ENCODE measurements at regions not wholly inside any gene's neighbourhood (a gene's known extent, or its start where the extent isn't known, plus 50 kb on each side); places are given as distances from the start of the nearest gene placed in this dataset.

DNA sequence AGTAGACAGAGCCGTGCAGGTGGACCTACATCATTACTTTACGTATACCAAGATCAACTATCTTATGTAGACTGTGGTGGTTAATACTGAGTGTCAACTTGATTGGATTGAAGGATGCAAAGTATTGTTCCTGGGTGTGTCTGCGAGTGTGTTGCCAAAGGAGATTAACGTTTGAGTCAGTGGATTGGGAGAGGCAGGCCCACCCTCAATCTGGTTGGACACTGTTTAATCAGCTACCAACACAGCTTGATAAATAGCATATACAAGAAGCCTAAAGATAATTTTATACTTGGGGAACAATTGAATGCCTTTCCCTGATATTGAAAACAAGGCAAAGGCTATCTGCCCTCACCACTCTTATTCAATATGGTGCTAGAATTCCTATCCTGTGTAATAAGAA, 604.2 kb upstream of the ZEB2 start:
- CTCF ChIA-PET, result no interaction called here
- Histone ChIP-seq H3K4me1 (ENCODE audit: control insufficient read depth in 1 of 2, insufficient read depth in 2 of 2, low read length in 2 of 2) (no peaks in the 10 kb centered on the region), H3K4me2 (ENCODE audit: low read length) (no peak overlapping the region), H4K20me1 (ENCODE audit: insufficient read depth) (no peaks in the 10 kb centered on the region), H3K4me3 (replicated peaks in 1 of 2; ENCODE audit: low read depth in 1 of 2, low read length in 2 of 2) (no peak overlapping the region), H3K36me3 (ENCODE audit: control insufficient read depth in 1 of 2, insufficient read depth in 2 of 2, low read length in 2 of 2) (no peaks in the 10 kb centered on the region), H3K9ac (ENCODE audit: low read length) (no peak overlapping the region), H3K79me2 (ENCODE audit: insufficient read depth, low read length) (no peaks in the 10 kb centered on the region), H3K9me3 (ENCODE audit: control insufficient read depth in 1 of 2, insufficient read depth in 1 of 2, low read depth in 1 of 2, low read length in 2 of 2) (no peaks in the 10 kb centered on the region), H3K27ac (ENCODE audit: low read depth, low read length) (no peak overlapping the region), H3K9me2 (ENCODE audit: insufficient read depth) (no peaks in the 10 kb centered on the region), H3K27me3 (ENCODE audit: insufficient read depth, low read length) (no peaks in the 10 kb centered on the region), H2AFZ (ENCODE audit: low read depth, low read length, poor library complexity, severe bottlenecking) (no peak overlapping the region)
- RAD21 ChIA-PET (ENCODE audit: low non-redundant PET in 1 of 2, low total read pairs in 2 of 2, uncharacterized antibody in 2 of 2, unreplicated experiment in 2 of 2), result no interaction called here
- ATAC-seq (no peak), DNase-seq (ENCODE audit: low read depth, low spot score) (no peak)
- TF ChIP-seq, protein P1, sequence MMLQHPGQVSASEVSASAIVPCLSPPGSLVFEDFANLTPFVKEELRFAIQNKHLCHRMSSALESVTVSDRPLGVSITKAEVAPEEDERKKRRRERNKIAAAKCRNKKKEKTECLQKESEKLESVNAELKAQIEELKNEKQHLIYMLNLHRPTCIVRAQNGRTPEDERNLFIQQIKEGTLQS (IDR thresholded peaks at IDR 0.05), result no peak
- TF ChIP-seq ZNF274 (IDR thresholded peaks at IDR 0.05; ENCODE audit: low read depth, low read length) (no peak), RAD21 (IDR thresholded peaks at IDR 0.05; ENCODE audit: low read depth) (no peak), SIN3A (IDR thresholded peaks at IDR 0.05; ENCODE audit: low read depth) (no peak), POLR2AphosphoS5 (IDR thresholded peaks at IDR 0.05; ENCODE audit: low read depth, low read length) (no peak), SRF (IDR thresholded peaks at IDR 0.05; ENCODE audit: low read depth) (no peak), TCF7L2 (IDR thresholded peaks at IDR 0.05; ENCODE audit: borderline replicate concordance, extremely low read depth, insufficient read depth, insufficient read length) (no peak), ZFX (IDR thresholded peaks at IDR 0.05) (no peak), CEBPB (IDR thresholded peaks at IDR 0.05; ENCODE audit: low read depth) (no peak), EZH2 (IDR thresholded peaks at IDR 0.05) (no peak), JUND (IDR thresholded peaks at IDR 0.05) (no peak)
- TF ChIP-seq, protein P2, sequence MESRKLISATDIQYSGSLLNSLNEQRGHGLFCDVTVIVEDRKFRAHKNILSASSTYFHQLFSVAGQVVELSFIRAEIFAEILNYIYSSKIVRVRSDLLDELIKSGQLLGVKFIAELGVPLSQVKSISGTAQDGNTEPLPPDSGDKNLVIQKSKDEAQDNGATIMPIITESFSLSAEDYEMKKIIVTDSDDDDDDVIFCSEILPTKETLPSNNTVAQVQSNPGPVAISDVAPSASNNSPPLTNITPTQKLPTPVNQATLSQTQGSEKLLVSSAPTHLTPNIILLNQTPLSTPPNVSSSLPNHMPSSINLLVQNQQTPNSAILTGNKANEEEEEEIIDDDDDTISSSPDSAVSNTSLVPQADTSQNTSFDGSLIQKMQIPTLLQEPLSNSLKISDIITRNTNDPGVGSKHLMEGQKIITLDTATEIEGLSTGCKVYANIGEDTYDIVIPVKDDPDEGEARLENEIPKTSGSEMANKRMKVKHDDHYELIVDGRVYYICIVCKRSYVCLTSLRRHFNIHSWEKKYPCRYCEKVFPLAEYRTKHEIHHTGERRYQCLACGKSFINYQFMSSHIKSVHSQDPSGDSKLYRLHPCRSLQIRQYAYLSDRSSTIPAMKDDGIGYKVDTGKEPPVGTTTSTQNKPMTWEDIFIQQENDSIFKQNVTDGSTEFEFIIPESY (IDR thresholded peaks at IDR 0.05; ENCODE audit: extremely low read depth, insufficient replicate concordance, low read length), result no peak
- TF ChIP-seq, protein P3, sequence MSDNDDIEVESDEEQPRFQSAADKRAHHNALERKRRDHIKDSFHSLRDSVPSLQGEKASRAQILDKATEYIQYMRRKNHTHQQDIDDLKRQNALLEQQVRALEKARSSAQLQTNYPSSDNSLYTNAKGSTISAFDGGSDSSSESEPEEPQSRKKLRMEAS (IDR thresholded peaks at IDR 0.05), result no peak
- TF ChIP-seq, protein P4, sequence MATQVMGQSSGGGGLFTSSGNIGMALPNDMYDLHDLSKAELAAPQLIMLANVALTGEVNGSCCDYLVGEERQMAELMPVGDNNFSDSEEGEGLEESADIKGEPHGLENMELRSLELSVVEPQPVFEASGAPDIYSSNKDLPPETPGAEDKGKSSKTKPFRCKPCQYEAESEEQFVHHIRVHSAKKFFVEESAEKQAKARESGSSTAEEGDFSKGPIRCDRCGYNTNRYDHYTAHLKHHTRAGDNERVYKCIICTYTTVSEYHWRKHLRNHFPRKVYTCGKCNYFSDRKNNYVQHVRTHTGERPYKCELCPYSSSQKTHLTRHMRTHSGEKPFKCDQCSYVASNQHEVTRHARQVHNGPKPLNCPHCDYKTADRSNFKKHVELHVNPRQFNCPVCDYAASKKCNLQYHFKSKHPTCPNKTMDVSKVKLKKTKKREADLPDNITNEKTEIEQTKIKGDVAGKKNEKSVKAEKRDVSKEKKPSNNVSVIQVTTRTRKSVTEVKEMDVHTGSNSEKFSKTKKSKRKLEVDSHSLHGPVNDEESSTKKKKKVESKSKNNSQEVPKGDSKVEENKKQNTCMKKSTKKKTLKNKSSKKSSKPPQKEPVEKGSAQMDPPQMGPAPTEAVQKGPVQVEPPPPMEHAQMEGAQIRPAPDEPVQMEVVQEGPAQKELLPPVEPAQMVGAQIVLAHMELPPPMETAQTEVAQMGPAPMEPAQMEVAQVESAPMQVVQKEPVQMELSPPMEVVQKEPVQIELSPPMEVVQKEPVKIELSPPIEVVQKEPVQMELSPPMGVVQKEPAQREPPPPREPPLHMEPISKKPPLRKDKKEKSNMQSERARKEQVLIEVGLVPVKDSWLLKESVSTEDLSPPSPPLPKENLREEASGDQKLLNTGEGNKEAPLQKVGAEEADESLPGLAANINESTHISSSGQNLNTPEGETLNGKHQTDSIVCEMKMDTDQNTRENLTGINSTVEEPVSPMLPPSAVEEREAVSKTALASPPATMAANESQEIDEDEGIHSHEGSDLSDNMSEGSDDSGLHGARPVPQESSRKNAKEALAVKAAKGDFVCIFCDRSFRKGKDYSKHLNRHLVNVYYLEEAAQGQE (IDR thresholded peaks at IDR 0.05; ENCODE audit: low read depth), result no peak
- intact Hi-C loops (cut with micrococcal nuclease), result no loop called here
- POLR2A ChIA-PET, result no interaction called here
- BruUV-seq (replicated peaks), result no TSS peak
